GM23338 (cell line): ENCODE measurements at regions not wholly inside any gene's neighbourhood (a gene's known extent, or its start where the extent isn't known, plus 50 kb on each side); places are given as distances from the start of the nearest gene placed in this dataset.

Experiments
- ATAC-seq: fragments of 200-7000 bp; cut with Tn5 transposase; 3 replicates; pipeline ENCODE4 v1.9.1; 2020
- DNase-seq: peaks from one replicate; pipeline ENCODE4 v3.0.0-alpha.2; 2015; ENCODE audit warnings: low spot score
- H2AFZ ChIP-seq: fragments of 200-600 bp; sonication (generic); 2 replicates; pipeline ENCODE4 v1.8.0; 2016; ENCODE audit warnings: antibody characterized with exemption, mild to moderate bottlenecking, moderate library complexity
- H3F3A ChIP-seq: fragments of 200-600 bp; sonication (generic); replicated peaks from 2 replicates; pipeline ENCODE4 v1.8.0; 2017; ENCODE audit warnings: antibody characterized with exemption, mixed run types, low read depth
- H3K27ac ChIP-seq: fragments of 200-600 bp; sonication (generic); 2 replicates; pipeline ENCODE4 v1.6.1; 2016; ENCODE audit warnings: low read depth
- H3K27me3 ChIP-seq: fragments of 200-600 bp; sonication (generic); 2 replicates; pipeline ENCODE4 v1.8.0; 2016; ENCODE audit warnings: mild to moderate bottlenecking, mixed run types, moderate library complexity; ENCODE audit not compliant: insufficient read depth
- H3K36me3 ChIP-seq: fragments of 200-600 bp; sonication (generic); 2 replicates; pipeline ENCODE4 v1.8.0; 2016; ENCODE audit warnings: mild to moderate bottlenecking; ENCODE audit not compliant: insufficient read depth
- H3K4me1 ChIP-seq: fragments of 200-600 bp; sonication (generic); 2 replicates; pipeline ENCODE4 v1.8.0; 2016; ENCODE audit warnings: mild to moderate bottlenecking, moderate library complexity; ENCODE audit not compliant: insufficient read depth
- H3K4me2 ChIP-seq: fragments of 200-600 bp; sonication (generic); 2 replicates; pipeline ENCODE4 v1.7.1; 2017; ENCODE audit warnings: mixed run types
- H3K4me3 ChIP-seq: fragments of 200-600 bp; sonication (generic); 2 replicates; pipeline ENCODE4 v1.6.1; 2016; ENCODE audit warnings: mixed run types
- H3K79me2 ChIP-seq: fragments of 200-600 bp; sonication (generic); replicated peaks from 2 replicates; pipeline ENCODE4 v1.8.0; 2017; ENCODE audit warnings: mild to moderate bottlenecking; ENCODE audit not compliant: insufficient read depth
- H3K9me2 ChIP-seq: fragments of 200-600 bp; sonication (generic); 2 replicates; pipeline ENCODE4 v1.8.0; 2017; ENCODE audit not compliant: insufficient read depth
- H4K20me1 ChIP-seq: fragments of 200-600 bp; sonication (generic); replicated peaks from 2 replicates; pipeline ENCODE4 v1.8.0; 2017; ENCODE audit warnings: mild to moderate bottlenecking; ENCODE audit not compliant: insufficient read depth
- H3K27ac Mint-ChIP-seq: 2 replicates; pipeline ENCODE4 v1.8.0; 2020; ENCODE audit warnings: inconsistent platforms, mild to moderate bottlenecking, moderate library complexity, mixed read lengths
- H3K27me3 Mint-ChIP-seq: 3 replicates; pipeline ENCODE4 v1.8.0; 2022; ENCODE audit warnings: low read depth, mild to moderate bottlenecking, moderate library complexity, mixed read lengths, inconsistent platforms; ENCODE audit not compliant: insufficient read depth, poor library complexity
- H3K36me3 Mint-ChIP-seq: 3 replicates; pipeline ENCODE4 v1.8.0; 2021; ENCODE audit warnings: low read depth, mild to moderate bottlenecking, inconsistent platforms, moderate library complexity, mixed read lengths
- H3K4me1 Mint-ChIP-seq: 3 replicates; pipeline ENCODE4 v1.8.0; 2020; ENCODE audit warnings: mild to moderate bottlenecking, inconsistent platforms, mixed read lengths
- H3K4me3 Mint-ChIP-seq: 3 replicates; pipeline ENCODE4 v1.8.0; 2021; ENCODE audit warnings: moderate library complexity, mild to moderate bottlenecking, inconsistent platforms, mixed read lengths
- H3K9me3 Mint-ChIP-seq: 3 replicates; pipeline ENCODE4 v1.8.0; 2020; ENCODE audit warnings: moderate library complexity, mild to moderate bottlenecking, inconsistent platforms, mixed read lengths
- CREB1 ChIP-seq: fragments of 250-450 bp; sonication (Bioruptor Pico); IDR thresholded peaks from 2 replicates; pipeline ENCODE4 v1.5.0; 2020; ENCODE audit warnings: low read depth, mild to moderate bottlenecking, moderate library complexity
- EZH2 ChIP-seq: fragments of 200-600 bp; sonication (generic); IDR thresholded peaks from one replicate; pipeline ENCODE4 v1.8.0; 2017; ENCODE audit warnings: antibody characterized with exemption, mild to moderate bottlenecking, low read depth; ENCODE audit not compliant: unreplicated experiment
- EZH2phosphoT487 ChIP-seq: fragments of 200-600 bp; sonication (generic); IDR thresholded peaks from one replicate; pipeline ENCODE4 v1.8.1; 2018; ENCODE audit warnings: antibody characterized with exemption; ENCODE audit not compliant: unreplicated experiment
- JUNB ChIP-seq: IDR thresholded peaks from one replicate; pipeline ENCODE4 v1.6.1; 2016; ENCODE audit warnings: antibody characterized with exemption; ENCODE audit not compliant: unreplicated experiment
- NANOG ChIP-seq: IDR thresholded peaks from 2 replicates; pipeline ENCODE4 v1.6.1; 2016; ENCODE audit warnings: antibody characterized with exemption, borderline replicate concordance
- POLR2AphosphoS5 ChIP-seq: IDR thresholded peaks from 2 replicates; pipeline ENCODE4 v1.6.1; 2016; ENCODE audit warnings: antibody characterized with exemption, low read depth
- STAT1 ChIP-seq: IDR thresholded peaks from one replicate; pipeline ENCODE4 v1.6.1; 2016; ENCODE audit warnings: antibody characterized with exemption; ENCODE audit not compliant: unreplicated experiment
- ZNF114 ChIP-seq: fragments of 250-450 bp; sonication (Bioruptor Pico); IDR thresholded peaks from 2 replicates; pipeline ENCODE4 v1.5.0; 2020; ENCODE audit warnings: mild to moderate bottlenecking, moderate library complexity
- ZNF331 ChIP-seq: fragments of 250-450 bp; sonication (Bioruptor Pico); IDR thresholded peaks from 2 replicates; pipeline ENCODE4 v1.5.0; 2020; ENCODE audit warnings: low read depth, mild to moderate bottlenecking, moderate library complexity
- TF ChIP-seq, protein P1 (sequence below): IDR thresholded peaks from 2 replicates; pipeline ENCODE4 v1.6.1; 2016; ENCODE audit warnings: antibody characterized with exemption
- TF ChIP-seq, protein P2 (sequence below), 2 experiments: fragments of 200-600 bp in 1 of 2; sonication (generic) in 1 of 2; conservative IDR thresholded peaks; 2 replicates each; pipeline versions ENCODE4 v1.5.1 to v1.6.1; 2016 to 2017; ENCODE audit warnings: antibody characterized with exemption in 2 of 2, low read depth in 2 of 2, mild to moderate bottlenecking in 2 of 2, moderate library complexity in 1 of 2
- TF ChIP-seq, protein P3 (sequence below): IDR thresholded peaks from one replicate; pipeline ENCODE4 v1.6.1; 2018; ENCODE audit warnings: antibody characterized with exemption; ENCODE audit not compliant: unreplicated experiment

DNA sequence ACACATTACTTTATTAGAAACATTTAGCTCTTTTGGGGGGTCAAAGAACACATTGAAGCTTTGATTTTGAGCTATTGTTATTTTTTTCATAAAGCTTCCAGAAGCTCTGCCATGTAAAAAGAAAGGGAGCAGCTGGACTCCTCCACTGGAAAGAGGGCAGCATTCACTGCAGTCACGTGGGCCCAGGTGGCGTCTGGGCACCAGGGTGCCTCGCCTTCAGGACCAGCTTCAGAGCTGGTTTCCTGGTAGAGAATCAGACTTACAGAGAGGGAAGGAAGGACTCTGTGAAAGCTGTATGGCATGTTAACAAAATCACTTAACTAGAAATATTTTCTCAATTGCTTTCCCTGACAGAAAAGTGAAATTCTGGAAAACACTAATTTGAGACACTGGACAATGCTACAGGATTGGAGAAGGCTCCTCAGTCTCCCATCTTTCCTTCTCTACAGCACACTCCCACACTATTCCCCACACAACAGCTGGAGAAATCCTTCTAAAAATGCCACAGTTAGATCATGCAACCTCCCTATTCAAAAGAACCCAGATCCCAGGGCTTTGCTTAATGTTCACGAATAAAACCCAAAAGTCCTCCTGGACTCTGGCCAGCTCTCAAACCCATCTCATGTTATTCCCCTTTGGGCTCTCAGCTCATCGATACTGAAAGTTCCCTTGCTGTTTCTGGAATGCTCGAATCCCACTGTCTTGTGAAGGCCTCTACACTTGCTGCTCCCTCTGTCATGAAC, 83.2 kb downstream of the NFKBIZ start (continued):
- TF ChIP-seq, protein P1, sequence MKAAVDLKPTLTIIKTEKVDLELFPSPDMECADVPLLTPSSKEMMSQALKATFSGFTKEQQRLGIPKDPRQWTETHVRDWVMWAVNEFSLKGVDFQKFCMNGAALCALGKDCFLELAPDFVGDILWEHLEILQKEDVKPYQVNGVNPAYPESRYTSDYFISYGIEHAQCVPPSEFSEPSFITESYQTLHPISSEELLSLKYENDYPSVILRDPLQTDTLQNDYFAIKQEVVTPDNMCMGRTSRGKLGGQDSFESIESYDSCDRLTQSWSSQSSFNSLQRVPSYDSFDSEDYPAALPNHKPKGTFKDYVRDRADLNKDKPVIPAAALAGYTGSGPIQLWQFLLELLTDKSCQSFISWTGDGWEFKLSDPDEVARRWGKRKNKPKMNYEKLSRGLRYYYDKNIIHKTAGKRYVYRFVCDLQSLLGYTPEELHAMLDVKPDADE = no peak
- TF ChIP-seq ZNF114 (no peak), STAT1 (no peak), EZH2 (no peak), CREB1 (CRISPR knock-in tag) (no peak), ZNF331 (CRISPR knock-in tag) (no peak), NANOG (no peak)
- TF ChIP-seq, protein P2, sequence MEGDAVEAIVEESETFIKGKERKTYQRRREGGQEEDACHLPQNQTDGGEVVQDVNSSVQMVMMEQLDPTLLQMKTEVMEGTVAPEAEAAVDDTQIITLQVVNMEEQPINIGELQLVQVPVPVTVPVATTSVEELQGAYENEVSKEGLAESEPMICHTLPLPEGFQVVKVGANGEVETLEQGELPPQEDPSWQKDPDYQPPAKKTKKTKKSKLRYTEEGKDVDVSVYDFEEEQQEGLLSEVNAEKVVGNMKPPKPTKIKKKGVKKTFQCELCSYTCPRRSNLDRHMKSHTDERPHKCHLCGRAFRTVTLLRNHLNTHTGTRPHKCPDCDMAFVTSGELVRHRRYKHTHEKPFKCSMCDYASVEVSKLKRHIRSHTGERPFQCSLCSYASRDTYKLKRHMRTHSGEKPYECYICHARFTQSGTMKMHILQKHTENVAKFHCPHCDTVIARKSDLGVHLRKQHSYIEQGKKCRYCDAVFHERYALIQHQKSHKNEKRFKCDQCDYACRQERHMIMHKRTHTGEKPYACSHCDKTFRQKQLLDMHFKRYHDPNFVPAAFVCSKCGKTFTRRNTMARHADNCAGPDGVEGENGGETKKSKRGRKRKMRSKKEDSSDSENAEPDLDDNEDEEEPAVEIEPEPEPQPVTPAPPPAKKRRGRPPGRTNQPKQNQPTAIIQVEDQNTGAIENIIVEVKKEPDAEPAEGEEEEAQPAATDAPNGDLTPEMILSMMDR (conservative IDR thresholded peaks at IDR 0.05; ENCODE audit: low read depth in 2 of 2) = no peak

DNA sequence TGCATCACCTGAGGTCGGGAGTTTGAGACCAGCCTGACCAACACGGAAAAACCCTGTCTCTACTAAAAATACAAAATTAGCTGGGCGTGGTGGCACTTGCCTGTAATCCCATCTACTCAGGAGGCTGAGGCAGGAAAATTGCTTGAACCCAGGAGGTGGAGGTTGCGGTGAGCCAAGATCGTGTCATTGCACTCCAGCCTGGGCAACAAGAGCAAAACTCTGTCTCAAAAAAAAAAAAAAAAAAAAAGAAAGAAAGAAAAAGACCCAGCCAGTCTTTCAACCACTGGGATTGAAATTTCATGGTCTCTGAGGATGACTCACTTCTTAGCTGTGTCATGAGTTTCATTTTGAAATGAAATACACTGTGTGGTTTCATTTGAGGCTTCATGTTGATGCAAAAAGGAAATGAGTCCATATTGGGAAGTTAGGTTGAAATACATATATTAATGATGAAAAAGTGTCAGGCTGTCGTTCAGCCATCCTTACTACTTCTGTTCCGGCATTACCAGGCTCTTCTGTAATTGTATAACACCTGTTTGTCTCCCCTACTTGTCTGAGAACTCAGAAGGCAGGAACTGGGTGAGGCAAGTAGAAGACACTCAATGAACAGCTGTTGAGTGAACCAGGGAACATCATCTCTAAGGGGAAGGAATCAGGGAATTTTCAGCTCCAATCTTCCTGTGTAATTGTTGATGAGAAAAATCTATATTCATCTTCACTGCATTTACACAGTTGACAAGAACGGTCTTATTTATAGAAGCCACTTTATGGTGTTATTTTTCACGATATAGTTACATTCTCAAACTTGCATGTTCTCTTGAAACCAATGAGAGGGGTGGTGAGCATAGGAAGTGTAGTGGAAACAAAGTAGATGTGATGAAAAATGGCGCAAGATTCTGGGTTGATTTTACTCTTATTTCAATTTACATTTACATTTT, 87.4 kb downstream of the NFKBIZ start:
- H3K4me2 ChIP-seq = no peak overlapping the region
- TF ChIP-seq NANOG (no peak), STAT1 (no peak), EZH2phosphoT487 (no peak), POLR2AphosphoS5 (no peak), ZNF114 (no peak), JUNB (no peak), CREB1 (CRISPR knock-in tag) (no peak), EZH2 (no peak)
- TF ChIP-seq, protein P2 (conservative IDR thresholded peaks at IDR 0.05; ENCODE audit: low read depth in 2 of 2) = no peak
- TF ChIP-seq, protein P3, sequence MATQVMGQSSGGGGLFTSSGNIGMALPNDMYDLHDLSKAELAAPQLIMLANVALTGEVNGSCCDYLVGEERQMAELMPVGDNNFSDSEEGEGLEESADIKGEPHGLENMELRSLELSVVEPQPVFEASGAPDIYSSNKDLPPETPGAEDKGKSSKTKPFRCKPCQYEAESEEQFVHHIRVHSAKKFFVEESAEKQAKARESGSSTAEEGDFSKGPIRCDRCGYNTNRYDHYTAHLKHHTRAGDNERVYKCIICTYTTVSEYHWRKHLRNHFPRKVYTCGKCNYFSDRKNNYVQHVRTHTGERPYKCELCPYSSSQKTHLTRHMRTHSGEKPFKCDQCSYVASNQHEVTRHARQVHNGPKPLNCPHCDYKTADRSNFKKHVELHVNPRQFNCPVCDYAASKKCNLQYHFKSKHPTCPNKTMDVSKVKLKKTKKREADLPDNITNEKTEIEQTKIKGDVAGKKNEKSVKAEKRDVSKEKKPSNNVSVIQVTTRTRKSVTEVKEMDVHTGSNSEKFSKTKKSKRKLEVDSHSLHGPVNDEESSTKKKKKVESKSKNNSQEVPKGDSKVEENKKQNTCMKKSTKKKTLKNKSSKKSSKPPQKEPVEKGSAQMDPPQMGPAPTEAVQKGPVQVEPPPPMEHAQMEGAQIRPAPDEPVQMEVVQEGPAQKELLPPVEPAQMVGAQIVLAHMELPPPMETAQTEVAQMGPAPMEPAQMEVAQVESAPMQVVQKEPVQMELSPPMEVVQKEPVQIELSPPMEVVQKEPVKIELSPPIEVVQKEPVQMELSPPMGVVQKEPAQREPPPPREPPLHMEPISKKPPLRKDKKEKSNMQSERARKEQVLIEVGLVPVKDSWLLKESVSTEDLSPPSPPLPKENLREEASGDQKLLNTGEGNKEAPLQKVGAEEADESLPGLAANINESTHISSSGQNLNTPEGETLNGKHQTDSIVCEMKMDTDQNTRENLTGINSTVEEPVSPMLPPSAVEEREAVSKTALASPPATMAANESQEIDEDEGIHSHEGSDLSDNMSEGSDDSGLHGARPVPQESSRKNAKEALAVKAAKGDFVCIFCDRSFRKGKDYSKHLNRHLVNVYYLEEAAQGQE = no peak
- TF ChIP-seq, protein P1 = no peak

More for the DNA sequence above, 87.4 kb downstream of the NFKBIZ start:
- Histone ChIP-seq H3K79me2 (no peaks in the 10 kb centered on the region), H4K20me1 (no peaks in the 10 kb centered on the region), H3K27ac (no peak overlapping the region), H3F3A (no peaks in the 10 kb centered on the region), H2AFZ (no peak overlapping the region), H3K4me1 (peaks cover 4% of the 10 kb centered on the region; the same call in 1 of the 2 replicates), H3K36me3 (no peaks in the 10 kb centered on the region), H3K27me3 (no peaks in the 10 kb centered on the region), H3K4me3 (no peak overlapping the region), H3K9me2 (0 out of 2 replicates have a peak, but pooled peaks cover 5% of the 10 kb centered on the region)
- H3K27ac Mint-ChIP-seq = no peak overlapping the region
- no peak overlapping the region for H3K4me3 Mint-ChIP-seq
- H3K27me3 Mint-ChIP-seq = no peaks in the 10 kb centered on the region
- DNase-seq (no peak), ATAC-seq (no peak)
- H3K36me3 Mint-ChIP-seq = no peaks in the 10 kb centered on the region
- no peaks in the 10 kb centered on the region for H3K4me1 Mint-ChIP-seq
- no peaks in the 10 kb centered on the region for H3K9me3 Mint-ChIP-seq
